NT2/D1 (cell line): ENCODE measurements at regions not wholly inside any gene's neighbourhood (a gene's known extent, or its start where the extent isn't known, plus 50 kb on each side); places are given as distances from the start of the nearest gene placed in this dataset.

Experiments used
- DNase-seq: peaks from one replicate; pipeline ENCODE4 v3.0.0-alpha.2; 2011; ENCODE audit warnings: low read depth, low spot score
- H3K27me3 ChIP-seq: 2 replicates; pipeline ENCODE4 v1.6.0; 2011; ENCODE audit warnings: mild to moderate bottlenecking; ENCODE audit not compliant: insufficient read length, insufficient read depth
- H3K36me3 ChIP-seq: 2 replicates; pipeline ENCODE4 v1.6.1; 2011; ENCODE audit warnings: mild to moderate bottlenecking, low read length, mixed read lengths; ENCODE audit not compliant: insufficient read depth, insufficient read length
- H3K4me1 ChIP-seq: 2 replicates; pipeline ENCODE4 v1.5.1; 2011; ENCODE audit not compliant: insufficient read depth, insufficient read length
- H3K4me3 ChIP-seq: 2 replicates; pipeline ENCODE4 v1.5.1; 2011; ENCODE audit warnings: low read depth; ENCODE audit not compliant: insufficient read length
- H3K9ac ChIP-seq: 2 replicates; pipeline ENCODE4 v1.6.0; 2011; ENCODE audit warnings: low read depth; ENCODE audit not compliant: insufficient read length
- H3K9me3 ChIP-seq: 2 replicates; pipeline ENCODE4 v1.5.1; 2011; ENCODE audit warnings: mild to moderate bottlenecking, low read length; ENCODE audit not compliant: insufficient read depth
- SUZ12 ChIP-seq: IDR thresholded peaks from 2 replicates; pipeline ENCODE4 v1.6.1; 2011; ENCODE audit not compliant: insufficient read length, insufficient read depth; ENCODE audit errors: extremely low read depth
- YY1 ChIP-seq: IDR thresholded peaks from 2 replicates; pipeline ENCODE4 v1.6.1; 2011; ENCODE audit not compliant: insufficient read length, insufficient read depth
- ZNF274 ChIP-seq: IDR thresholded peaks from 2 replicates; pipeline ENCODE4 v1.6.1; 2011; ENCODE audit warnings: mild to moderate bottlenecking, low read depth, low read length

- TF ChIP-seq SUZ12: no peak
- no peak for TF ChIP-seq ZNF274
- no peak for TF ChIP-seq YY1
- no peak for DNase-seq
- H3K36me3 ChIP-seq: no peaks in the 10 kb centered on the region
- no peak overlapping the region for H3K4me3 ChIP-seq
- H3K27me3 ChIP-seq: no peaks in the 10 kb centered on the region
- H3K9me3 ChIP-seq: no peaks in the 10 kb centered on the region
- H3K4me1 ChIP-seq: no peaks in the 10 kb centered on the region
- H3K9ac ChIP-seq: no peak overlapping the region
Observed at GRCh38 chr22:49207008-49208003, 620.4 kb downstream of the BRD1 start.

- Histone ChIP-seq H3K9ac (no peak overlapping the region), H3K4me3 (no peak overlapping the region), H3K27me3 (no peaks in the 10 kb centered on the region), H3K9me3 (no peaks in the 10 kb centered on the region), H3K36me3 (no peaks in the 10 kb centered on the region), H3K4me1 (no peaks in the 10 kb centered on the region)
- no peak for TF ChIP-seq YY1
- TF ChIP-seq ZNF274: no peak
- TF ChIP-seq SUZ12: no peak
- DNase-seq: no peak
Observed at GRCh38 chr22:49206281-49206680, 621.4 kb downstream of the BRD1 start.

GRCh38 chr22:49205483-49205800 is 622.2 kb downstream of the BRD1 start:
- no peak for DNase-seq
- Histone ChIP-seq H3K4me3 (no peak overlapping the region), H3K36me3 (no peaks in the 10 kb centered on the region), H3K9me3 (no peaks in the 10 kb centered on the region), H3K27me3 (no peaks in the 10 kb centered on the region), H3K4me1 (no peaks in the 10 kb centered on the region), H3K9ac (no peak overlapping the region)
- TF ChIP-seq ZNF274 (no peak), SUZ12 (no peak), YY1 (no peak)

GRCh38 chr22:49204599-49205482 is 622.8 kb downstream of the BRD1 start:
- Histone ChIP-seq H3K4me1 (no peaks in the 10 kb centered on the region), H3K27me3 (no peaks in the 10 kb centered on the region), H3K9ac (no peak overlapping the region), H3K4me3 (no peak overlapping the region), H3K9me3 (no peaks in the 10 kb centered on the region), H3K36me3 (no peaks in the 10 kb centered on the region)
- no peak for TF ChIP-seq SUZ12
- no peak for TF ChIP-seq YY1
- no peak for TF ChIP-seq ZNF274
- no peak for DNase-seq

- no peak for DNase-seq
- no peaks in the 10 kb centered on the region for H3K27me3 ChIP-seq
Observed at GRCh38 chr22:49203859-49204598, 623.6 kb downstream of the BRD1 start.

GRCh38 chr22:49203091-49203858 is 624.4 kb downstream of the BRD1 start:
- Histone ChIP-seq H3K4me1 (no peaks in the 10 kb centered on the region), H3K27me3 (no peaks in the 10 kb centered on the region), H3K36me3 (no peaks in the 10 kb centered on the region), H3K9ac (no peak overlapping the region), H3K4me3 (no peak overlapping the region), H3K9me3 (no peaks in the 10 kb centered on the region)
- TF ChIP-seq ZNF274: no peak
- no peak for TF ChIP-seq SUZ12
- TF ChIP-seq YY1: no peak
- DNase-seq: no peak

More at GRCh38 chr22:49203859-49204598, 623.6 kb downstream of the BRD1 start:
- TF ChIP-seq SUZ12 (no peak), YY1 (no peak), ZNF274 (no peak)
- Histone ChIP-seq H3K4me1 (no peaks in the 10 kb centered on the region), H3K4me3 (no peak overlapping the region), H3K9me3 (no peaks in the 10 kb centered on the region), H3K36me3 (no peaks in the 10 kb centered on the region), H3K9ac (no peak overlapping the region)
